Caco-2 (cell line): ENCODE measurements at regions not wholly inside any gene's neighbourhood (a gene's known extent, or its start where the extent isn't known, plus 50 kb on each side); places are given as distances from the start of the nearest gene placed in this dataset.

Source experiments
- BruUV-seq: library from RNA; stranded (reverse); fragments of 400-500 nt; replicated peaks from 2 replicates; lab custom pipeline; 2021; lab: Mats Ljungman, UMichigan
- CTCF ChIA-PET: fragments of 300-600 bp; sonication (Branson Sonifier 250); formaldehyde crosslinking; loops from one replicate; lab custom pipeline; 2022; ENCODE audit warnings: antibody characterized with exemption; lab: Charles Lee
- POLR2A ChIA-PET: fragments of 300-600 bp; sonication (Branson Sonifier 250); formaldehyde crosslinking; loops from one replicate; lab custom pipeline; 2022; ENCODE audit warnings: antibody characterized with exemption; lab: Charles Lee
- DNase-seq, 2 experiments: peaks; one replicate each; pipeline versions ENCODE4 v3.0.0 to v3.0.0-alpha.2; 2020 to 2022
- H3K27me3 ChIP-seq: replicated peaks from 2 replicates; pipeline ENCODE4 v1.6.0; 2011; ENCODE audit warnings: low read length; ENCODE audit not compliant: control insufficient read depth, insufficient read depth
- H3K36me3 ChIP-seq: 2 replicates; pipeline ENCODE4 v1.5.1; 2011; ENCODE audit warnings: low read length; ENCODE audit not compliant: control insufficient read depth, insufficient read depth
- H3K4me1 ChIP-seq: fragments of 250-450 bp; sonication (Bioruptor Pico); 2 replicates; pipeline ENCODE4 v1.5.1; 2020; ENCODE audit warnings: mild to moderate bottlenecking
- H3K4me3 ChIP-seq: 2 replicates; pipeline ENCODE4 v1.5.1; 2011; ENCODE audit warnings: low read depth, mild to moderate bottlenecking, control low read depth, low read length
- H3K9me3 ChIP-seq: fragments of 250-450 bp; sonication (Bioruptor Pico); 2 replicates; pipeline ENCODE4 v1.5.1; 2020; ENCODE audit warnings: mild to moderate bottlenecking, moderate library complexity
- H3K27ac Mint-ChIP-seq: one replicate; pipeline ENCODE4 v1.8.0; 2022; ENCODE audit warnings: mixed read lengths; ENCODE audit not compliant: unreplicated experiment
- H3K27me3 Mint-ChIP-seq: one replicate; pipeline ENCODE4 v1.8.0; 2022; ENCODE audit warnings: mixed read lengths; ENCODE audit not compliant: insufficient read depth, unreplicated experiment
- H3K36me3 Mint-ChIP-seq: one replicate; pipeline ENCODE4 v1.8.0; 2022; ENCODE audit warnings: mild to moderate bottlenecking, mixed read lengths; ENCODE audit not compliant: insufficient read depth, unreplicated experiment
- H3K4me1 Mint-ChIP-seq: one replicate; pipeline ENCODE4 v1.8.0; 2022; ENCODE audit warnings: low read depth, mixed read lengths; ENCODE audit not compliant: unreplicated experiment
- H3K4me3 Mint-ChIP-seq: one replicate; pipeline ENCODE4 v1.8.0; 2022; ENCODE audit warnings: mild to moderate bottlenecking, moderate library complexity, mixed read lengths; ENCODE audit not compliant: unreplicated experiment
- H3K9me3 Mint-ChIP-seq: one replicate; pipeline ENCODE4 v1.8.0; 2022; ENCODE audit warnings: mixed read lengths; ENCODE audit not compliant: unreplicated experiment
- intact Hi-C: fragments of 100-400 bp; cut with micrococcal nuclease; formaldehyde crosslinking; loops from one replicate; pipeline ENCODE4 v1.10.0; 2022; ENCODE audit not compliant: unreplicated experiment
- TF ChIP-seq, protein P1 (sequence below), 2 experiments: fragments of 200-600 bp in 1 of 2; IDR thresholded peaks; 1 replicate in 1 of 2; 2 replicates in 1 of 2; pipeline versions ENCODE4 v1.5.1 to v1.8.0; 2011 to 2022; ENCODE audit warnings: antibody characterized with exemption in 1 of 2, control low read depth in 1 of 2, inconsistent platforms in 1 of 2, low read depth in 1 of 2, low read length in 1 of 2, mild to moderate bottlenecking in 1 of 2, moderate library complexity in 1 of 2; ENCODE audit not compliant: insufficient read depth in 1 of 2, severe bottlenecking in 1 of 2, unreplicated experiment in 1 of 2

DNA sequence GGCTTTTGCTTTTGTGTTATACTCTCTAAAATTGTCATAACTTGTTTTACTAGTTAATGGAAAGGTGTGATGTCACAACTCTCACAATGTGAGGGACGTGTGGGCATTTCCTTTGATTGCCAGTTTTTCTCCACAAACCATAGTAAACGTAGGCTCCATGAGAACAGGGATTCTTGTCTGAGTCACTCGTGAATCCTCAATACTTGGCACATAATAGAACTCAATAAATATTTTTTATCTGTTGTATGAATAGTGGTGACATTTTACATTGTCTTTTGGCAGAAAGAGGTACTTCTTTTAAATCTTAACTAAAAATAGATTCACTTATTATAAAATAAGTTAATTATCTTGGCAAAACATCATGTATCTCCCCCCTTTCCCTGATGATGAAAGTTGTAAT, 69.0 kb upstream of the CNKSR3 start:
- intact Hi-C loops = no loop called here
- no TSS peak for BruUV-seq
- Mint-ChIP-seq H3K9me3 (peaks cover 19% of the 10 kb centered on the region), H3K27ac (no peak overlapping the region), H3K4me3 (no peak overlapping the region), H3K36me3 (peaks cover 5% of the 10 kb centered on the region), H3K4me1 (peaks cover 15% of the 10 kb centered on the region), H3K27me3 (no peaks in the 10 kb centered on the region)
- Histone ChIP-seq H3K36me3 (no peaks in the 10 kb centered on the region), H3K9me3 (no peaks in the 10 kb centered on the region), H3K27me3 (no peaks in the 10 kb centered on the region), H3K4me3 (no peak overlapping the region), H3K4me1 (peaks cover 7% of the 10 kb centered on the region; the same call in 1 of the 2 replicates)
- DNase-seq = no peak
- ChIA-PET POLR2A (no interaction called here), CTCF (no interaction called here)
- TF ChIP-seq, protein P1, sequence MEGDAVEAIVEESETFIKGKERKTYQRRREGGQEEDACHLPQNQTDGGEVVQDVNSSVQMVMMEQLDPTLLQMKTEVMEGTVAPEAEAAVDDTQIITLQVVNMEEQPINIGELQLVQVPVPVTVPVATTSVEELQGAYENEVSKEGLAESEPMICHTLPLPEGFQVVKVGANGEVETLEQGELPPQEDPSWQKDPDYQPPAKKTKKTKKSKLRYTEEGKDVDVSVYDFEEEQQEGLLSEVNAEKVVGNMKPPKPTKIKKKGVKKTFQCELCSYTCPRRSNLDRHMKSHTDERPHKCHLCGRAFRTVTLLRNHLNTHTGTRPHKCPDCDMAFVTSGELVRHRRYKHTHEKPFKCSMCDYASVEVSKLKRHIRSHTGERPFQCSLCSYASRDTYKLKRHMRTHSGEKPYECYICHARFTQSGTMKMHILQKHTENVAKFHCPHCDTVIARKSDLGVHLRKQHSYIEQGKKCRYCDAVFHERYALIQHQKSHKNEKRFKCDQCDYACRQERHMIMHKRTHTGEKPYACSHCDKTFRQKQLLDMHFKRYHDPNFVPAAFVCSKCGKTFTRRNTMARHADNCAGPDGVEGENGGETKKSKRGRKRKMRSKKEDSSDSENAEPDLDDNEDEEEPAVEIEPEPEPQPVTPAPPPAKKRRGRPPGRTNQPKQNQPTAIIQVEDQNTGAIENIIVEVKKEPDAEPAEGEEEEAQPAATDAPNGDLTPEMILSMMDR (IDR thresholded peaks at IDR 0.05; ENCODE audit: insufficient read depth in 1 of 2, low read depth in 1 of 2, low read length in 1 of 2, severe bottlenecking in 1 of 2, unreplicated experiment in 1 of 2) = no peak

DNA sequence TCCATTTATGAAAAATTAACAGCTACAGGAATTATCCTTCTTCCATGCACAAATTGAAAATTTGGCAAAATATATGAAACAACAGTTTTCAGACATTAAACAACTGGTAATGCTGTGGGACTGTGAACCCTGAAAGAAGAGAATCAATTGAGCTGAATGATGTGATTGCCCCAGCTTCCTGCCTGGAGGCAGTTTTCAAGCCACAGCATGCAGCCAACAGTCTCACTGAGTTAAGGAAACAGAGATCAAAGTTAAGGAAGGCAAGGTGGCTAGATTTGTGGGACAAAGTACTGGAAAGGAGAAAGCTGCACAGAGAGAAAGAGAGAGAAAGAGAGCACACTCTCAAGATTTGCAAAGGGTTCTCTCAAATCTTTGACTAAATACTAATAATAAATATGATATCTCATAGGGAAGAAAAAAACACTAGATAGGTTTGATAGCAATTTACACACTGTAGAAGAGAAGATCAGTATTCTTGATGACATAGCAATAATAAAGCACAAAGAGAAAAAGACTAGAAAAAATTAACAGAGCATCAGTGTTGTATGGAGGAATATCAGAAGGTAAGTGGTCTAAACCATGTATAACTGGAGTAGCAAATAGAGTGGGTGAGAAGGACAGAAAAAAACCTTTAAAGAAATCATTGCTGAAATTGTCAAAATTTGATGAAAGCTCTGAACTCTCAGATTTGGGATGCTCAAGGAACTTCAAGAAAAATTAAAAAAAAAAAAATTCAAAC, 70.1 kb upstream of the CNKSR3 start:
- H3K27me3 Mint-ChIP-seq = no peaks in the 10 kb centered on the region
- H3K4me3 ChIP-seq = no peak overlapping the region
- peaks cover 7% of the 10 kb centered on the region; the same call in 1 of the 2 replicates for H3K4me1 ChIP-seq
- intact Hi-C loops = no loop called here
- TF ChIP-seq, protein P1 (IDR thresholded peaks at IDR 0.05; ENCODE audit: insufficient read depth in 1 of 2, low read depth in 1 of 2, low read length in 1 of 2, severe bottlenecking in 1 of 2, unreplicated experiment in 1 of 2) = no peak
- H3K36me3 ChIP-seq = no peaks in the 10 kb centered on the region
- CTCF ChIA-PET = no interaction called here
- H3K4me1 Mint-ChIP-seq = peaks cover 15% of the 10 kb centered on the region
- no TSS peak for BruUV-seq
- peaks cover 5% of the 10 kb centered on the region for H3K36me3 Mint-ChIP-seq
- no peaks in the 10 kb centered on the region for H3K27me3 ChIP-seq
- DNase-seq = no peak
- no peak overlapping the region for H3K27ac Mint-ChIP-seq
- H3K9me3 Mint-ChIP-seq = peaks cover 19% of the 10 kb centered on the region
- no peaks in the 10 kb centered on the region for H3K9me3 ChIP-seq
- POLR2A ChIA-PET = no interaction called here
- no peak overlapping the region for H3K4me3 Mint-ChIP-seq

- no peak overlapping the region for H3K4me3 ChIP-seq
- ChIA-PET CTCF (no interaction called here), POLR2A (no interaction called here)
- TF ChIP-seq, protein P1 (IDR thresholded peaks at IDR 0.05; ENCODE audit: insufficient read depth in 1 of 2, low read depth in 1 of 2, low read length in 1 of 2, severe bottlenecking in 1 of 2, unreplicated experiment in 1 of 2) = no peak
- no peaks in the 10 kb centered on the region for H3K27me3 ChIP-seq
- peaks cover 7% of the 10 kb centered on the region; the same call in 1 of the 2 replicates for H3K4me1 ChIP-seq
- H3K9me3 ChIP-seq = no peaks in the 10 kb centered on the region
- intact Hi-C loops = no loop called here
- no peak for DNase-seq
- no TSS peak for BruUV-seq
- H3K36me3 Mint-ChIP-seq = peaks cover 5% of the 10 kb centered on the region
- peaks cover 13% of the 10 kb centered on the region for H3K4me1 Mint-ChIP-seq
- H3K27ac Mint-ChIP-seq = no peak overlapping the region
- H3K36me3 ChIP-seq = no peaks in the 10 kb centered on the region
- H3K4me3 Mint-ChIP-seq = no peak overlapping the region
- H3K27me3 Mint-ChIP-seq = no peaks in the 10 kb centered on the region
- H3K9me3 Mint-ChIP-seq = peaks cover 19% of the 10 kb centered on the region
Measured at GRCh38 chr6:154582696-154583095, 72.2 kb upstream of the CNKSR3 start.
